CD4-positive, alpha-beta T cell treated with Interleukin-6 at 100 ng/mL for 8 hours (primary cell): ENCODE measurements at regions not wholly inside any gene's neighbourhood (a gene's known extent, or its start where the extent isn't known, plus 50 kb on each side); places are given as distances from the start of the nearest gene placed in this dataset.

ENCODE experiments used
- DNase-seq: peaks from one replicate; pipeline ENCODE4 v3.0.0-alpha.2; 2020; ENCODE audit warnings: mixed read lengths, low spot score

DNA sequence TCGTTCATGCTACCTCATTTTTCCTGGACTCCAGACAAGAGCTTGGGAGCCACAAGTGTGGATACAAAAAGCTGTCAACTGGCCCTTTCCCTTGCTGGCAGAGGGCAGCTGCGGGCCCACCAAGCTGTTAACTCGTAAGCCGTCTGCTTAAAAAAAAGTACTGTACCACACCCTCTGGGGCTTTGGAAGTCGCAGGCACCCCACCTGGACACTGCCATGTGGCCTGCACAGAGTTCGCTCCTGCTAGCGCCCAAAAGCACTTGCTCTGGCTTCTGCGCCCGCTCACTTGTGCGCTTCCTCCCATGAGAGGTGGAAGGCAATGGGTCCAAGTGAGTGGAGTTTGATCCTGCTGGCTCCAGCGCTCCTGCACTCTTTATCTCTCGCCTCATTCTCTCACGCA, 476.4 kb upstream of the FSTL5 start:
- DNase-seq = no peak

DNA sequence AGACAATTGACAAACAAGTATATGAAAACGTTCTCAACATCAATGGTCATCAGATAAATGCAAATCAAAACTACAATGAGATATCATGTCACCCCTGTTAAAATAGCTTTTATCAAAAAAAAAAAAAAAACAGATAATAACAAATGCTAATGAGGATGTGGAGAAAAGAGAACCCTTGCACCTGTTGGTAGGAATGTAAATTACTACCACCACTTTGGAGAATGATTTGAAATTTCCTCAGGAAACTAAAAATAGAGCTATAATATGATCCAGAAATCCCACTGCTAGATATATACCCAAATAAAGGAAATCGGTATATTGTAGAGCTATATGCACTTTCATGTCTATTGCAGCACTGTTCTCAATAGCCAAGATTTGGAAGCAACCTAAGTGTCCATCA, 470.6 kb upstream of the FSTL5 start:
- no peak for DNase-seq

DNA sequence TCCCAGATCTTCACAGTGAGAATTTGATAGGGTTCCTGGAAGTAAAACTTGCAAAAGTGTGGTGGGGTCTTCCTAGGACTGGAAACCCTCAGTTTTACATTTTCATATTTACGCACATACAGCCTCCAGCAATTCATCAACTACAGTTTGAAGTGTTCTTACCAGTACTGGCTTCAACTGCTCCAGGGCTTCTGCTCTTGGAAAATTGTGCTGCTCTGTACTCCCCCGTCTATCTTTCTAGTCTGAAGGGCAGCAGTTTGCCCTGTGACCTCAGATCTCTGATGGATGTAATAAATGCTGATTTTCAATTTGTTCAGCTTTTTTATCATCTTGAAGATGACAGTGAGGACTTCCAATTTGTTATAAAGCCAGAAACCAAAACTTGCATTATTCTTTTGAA, 458.9 kb upstream of the FSTL5 start:
- DNase-seq = no peak

DNA sequence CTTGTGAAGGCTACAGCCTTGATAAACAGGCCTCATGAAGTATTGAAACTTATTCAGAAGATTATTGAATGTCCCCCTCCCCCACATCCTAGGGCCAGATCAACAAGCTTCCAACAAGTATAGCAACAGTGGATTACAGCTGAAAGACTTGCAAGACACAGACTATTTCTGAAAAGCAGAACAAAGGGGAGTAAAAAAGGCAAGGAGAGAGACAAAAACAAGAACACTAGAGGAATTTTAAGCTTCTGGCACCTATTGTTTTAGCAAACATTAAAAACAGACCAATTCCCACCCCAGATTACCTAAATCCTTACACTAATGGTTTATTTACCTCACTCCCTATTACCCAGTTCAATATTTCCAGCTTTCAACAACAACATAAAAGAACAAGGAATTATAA, 446.3 kb upstream of the FSTL5 start:
- no peak for DNase-seq

DNA sequence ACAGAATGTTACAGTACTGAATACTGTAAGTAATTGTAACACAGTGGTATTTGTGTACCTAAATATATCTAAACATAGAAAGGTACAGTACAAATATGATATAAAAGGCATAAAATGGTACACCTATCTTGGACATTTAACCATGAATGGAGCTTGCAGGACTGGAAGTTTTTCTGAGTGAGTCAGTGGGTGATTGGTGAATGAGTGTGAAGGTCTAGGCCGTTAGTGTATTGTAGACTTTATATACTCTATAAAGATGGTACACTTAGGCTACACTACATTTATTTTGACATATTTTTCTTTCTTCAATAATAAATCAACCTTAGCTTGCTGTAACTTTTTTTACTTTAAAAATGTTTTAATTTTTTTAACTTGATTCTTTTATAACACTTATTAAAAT, 422.5 kb upstream of the FSTL5 start:
- no peak for DNase-seq

DNA sequence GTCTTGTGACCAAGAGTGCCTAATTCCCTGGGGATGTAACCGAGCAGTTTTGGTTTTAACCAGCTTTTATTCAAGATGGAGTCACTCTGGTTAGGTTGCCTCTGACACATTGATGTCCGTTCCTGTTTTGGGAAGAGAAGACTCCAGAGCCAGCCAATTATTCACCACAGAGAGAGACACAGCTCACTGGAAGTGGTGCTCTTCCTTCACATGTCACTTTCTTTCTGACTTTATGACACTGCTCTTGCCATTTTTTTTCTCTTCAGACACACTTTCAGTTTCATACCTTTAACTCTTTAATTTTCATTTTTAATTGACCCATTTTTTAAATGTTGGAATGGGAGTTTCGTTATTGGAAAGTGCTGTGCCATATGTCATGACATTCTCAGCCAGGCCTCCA, 418.4 kb upstream of the FSTL5 start:
- no peak for DNase-seq

DNA sequence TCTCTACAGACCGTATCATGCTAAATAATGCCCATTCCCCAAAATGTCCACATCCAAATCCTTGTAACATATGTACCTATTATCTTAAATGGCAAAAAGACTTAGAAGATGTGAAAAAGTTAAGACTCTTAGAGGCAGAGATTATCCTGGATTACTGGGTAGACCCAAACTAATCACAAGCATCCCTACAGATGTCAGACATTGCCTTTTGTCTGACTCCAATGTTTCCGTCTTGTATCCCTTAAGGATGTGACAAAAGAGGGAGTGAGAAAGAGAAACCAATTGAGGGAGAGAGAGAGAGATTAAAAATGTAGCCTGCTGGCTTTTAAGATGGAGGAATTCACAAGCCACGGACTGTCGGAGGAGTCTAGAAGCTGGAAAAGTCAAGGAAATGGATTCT, 401.9 kb upstream of the FSTL5 start:
- DNase-seq = no peak

DNA sequence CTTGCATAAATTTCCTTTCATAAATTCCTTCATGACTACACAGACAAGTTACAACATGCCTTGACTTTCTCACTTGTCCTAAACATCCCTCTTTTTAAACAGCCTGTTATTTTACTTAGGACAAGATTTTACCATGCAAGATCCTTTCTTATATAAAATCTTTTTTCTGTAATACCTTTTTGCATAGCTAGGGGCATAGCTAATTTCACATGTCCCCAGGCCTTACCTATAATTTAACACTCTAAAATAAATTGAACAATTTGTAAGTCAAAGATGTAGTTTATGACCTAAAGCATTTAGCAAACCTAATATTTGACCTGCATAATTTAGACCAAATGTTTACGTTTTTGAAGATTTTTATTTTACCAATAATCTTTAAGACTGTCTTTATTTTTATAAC, 396.3 kb upstream of the FSTL5 start:
- no peak for DNase-seq

DNA sequence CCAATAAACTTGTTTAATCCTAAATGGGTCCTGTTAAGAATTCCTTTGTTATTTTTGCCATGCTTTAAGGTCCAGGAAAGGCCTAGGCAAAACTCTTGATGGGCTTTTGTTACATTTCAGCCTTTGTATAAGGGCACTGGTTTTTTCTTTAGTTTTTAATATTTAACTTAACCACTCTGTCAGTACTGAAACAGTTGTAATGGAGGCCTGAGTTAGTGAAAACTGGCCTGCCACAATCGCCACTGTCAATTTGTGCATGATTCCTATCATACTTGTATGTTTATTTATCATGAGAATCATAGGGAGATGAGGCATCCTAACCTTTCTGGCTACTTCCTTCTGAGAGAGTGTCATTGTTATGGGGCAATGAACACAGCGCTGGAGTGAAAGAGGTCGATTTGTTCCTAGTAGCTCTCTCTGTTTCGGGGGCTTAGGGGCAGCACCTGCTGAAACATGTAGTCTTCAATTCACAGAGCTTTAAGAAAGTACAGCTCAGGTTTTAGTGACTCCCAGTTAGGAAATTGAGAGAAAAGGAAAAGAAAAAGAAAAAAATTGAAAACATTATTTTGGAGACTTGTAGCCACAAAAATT, 393.8 kb upstream of the FSTL5 start:
- DNase-seq = no peak

DNA sequence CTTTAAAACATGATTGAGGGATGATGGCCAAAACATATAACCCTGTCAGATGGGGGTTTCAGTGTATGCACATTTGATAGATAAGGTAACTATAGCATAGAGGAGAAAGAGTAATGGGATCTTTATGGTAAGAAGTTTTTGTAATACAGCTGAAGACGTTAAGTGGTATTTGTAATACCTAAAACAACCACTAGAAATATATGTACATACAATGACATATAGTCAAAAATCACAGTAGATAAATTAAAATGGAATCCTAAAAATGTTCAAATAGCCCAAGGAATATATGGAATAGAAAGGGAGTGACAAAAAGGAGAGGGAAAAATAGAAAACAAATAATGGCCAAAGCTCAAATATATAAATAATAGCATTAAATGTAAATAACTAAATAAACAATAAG, 371.3 kb upstream of the FSTL5 start:
- no peak for DNase-seq

DNA sequence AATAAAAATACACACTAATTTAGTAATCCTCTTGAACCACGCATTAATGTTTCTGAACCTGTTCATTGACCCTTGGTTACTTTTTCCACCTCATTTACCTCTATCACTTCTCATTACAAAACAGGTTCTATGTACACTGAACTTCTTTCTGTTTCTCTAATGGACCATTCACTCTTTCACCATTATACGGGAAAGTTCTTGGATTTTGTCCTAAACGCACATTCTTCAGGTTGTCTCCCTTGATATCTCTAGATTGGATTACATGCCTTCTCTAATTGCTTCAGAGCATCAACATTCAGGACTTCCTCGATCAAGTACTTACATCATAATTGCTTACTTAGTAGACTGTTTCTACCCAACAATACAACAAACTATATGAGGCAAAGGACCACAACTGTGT, 359.4 kb upstream of the FSTL5 start:
- DNase-seq = no peak

DNA sequence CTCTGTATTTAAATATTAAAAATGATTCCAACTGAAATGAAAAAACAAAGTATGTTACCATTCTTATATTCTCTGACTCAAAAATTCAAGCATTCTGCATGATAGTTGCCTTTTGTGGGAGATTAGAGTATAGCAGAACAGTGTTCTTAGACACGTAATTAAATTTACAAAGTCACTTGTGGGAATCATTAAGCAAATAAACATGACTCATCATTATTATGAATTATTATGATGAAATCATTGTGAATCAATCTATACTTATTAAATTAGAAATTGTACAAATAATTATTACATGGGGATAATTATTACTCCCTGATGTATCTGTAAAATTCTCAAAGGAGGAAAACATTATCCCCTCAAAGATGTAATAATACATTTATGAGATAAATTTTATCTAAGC, 358.9 kb upstream of the FSTL5 start:
- DNase-seq = no peak

DNA sequence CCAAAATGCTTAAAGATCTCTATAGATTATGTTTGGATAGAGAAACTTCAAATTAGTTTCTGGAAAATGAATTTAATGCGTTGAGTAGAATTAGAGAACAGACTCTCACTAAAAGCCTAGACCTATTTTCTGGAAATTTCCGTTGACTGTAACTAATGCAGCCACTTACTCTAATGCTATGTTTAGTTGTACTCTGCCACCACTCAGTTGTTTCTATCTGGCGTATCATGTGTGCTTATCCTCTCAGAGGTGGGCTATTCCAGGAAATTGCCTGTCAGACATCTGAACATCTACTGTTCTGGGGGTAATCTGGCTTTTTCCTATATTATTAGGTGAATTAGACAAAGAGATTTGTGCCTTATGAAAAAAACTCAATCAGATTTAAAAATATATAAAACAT, 347.1 kb upstream of the FSTL5 start:
- DNase-seq = no peak

DNA sequence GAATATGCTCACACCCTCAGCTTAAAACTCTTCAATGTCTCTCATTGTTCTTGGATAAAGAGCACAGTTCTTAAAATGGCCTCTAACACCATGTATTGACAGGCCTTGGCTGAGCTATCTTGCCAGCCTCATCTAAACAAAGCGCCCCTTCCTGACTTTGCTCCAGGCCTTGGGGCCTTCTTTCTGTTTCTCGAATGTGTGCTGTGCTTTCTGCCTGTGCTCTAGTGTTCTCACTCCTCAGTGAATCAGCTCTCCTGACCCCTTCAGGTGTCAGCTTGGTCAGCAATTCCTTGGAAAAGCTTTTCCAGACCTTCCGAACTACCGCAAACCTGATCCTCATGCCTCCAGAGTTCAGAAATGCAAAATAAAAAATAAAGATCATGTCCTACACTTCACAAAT, 346.3 kb upstream of the FSTL5 start:
- no peak for DNase-seq

DNA sequence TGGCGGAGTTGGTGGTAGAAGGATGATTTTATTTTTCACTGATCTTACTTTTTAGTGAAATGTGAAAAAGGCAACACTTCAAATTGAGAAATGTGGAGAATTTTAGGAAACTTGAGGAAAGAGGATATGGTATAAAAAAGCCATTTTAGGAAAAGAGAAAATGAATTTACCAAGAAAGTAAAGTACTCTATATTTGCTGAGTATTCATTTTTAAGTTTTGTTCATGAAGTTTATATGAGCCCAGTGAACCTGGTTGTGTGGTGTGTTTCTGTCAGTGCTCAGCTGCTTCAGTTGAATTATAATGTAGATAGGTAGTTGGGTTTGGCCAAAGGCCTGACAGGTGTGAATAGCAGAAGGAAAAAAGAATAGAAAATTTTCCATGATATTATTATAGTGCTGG, 345.5 kb upstream of the FSTL5 start:
- no peak for DNase-seq

DNA sequence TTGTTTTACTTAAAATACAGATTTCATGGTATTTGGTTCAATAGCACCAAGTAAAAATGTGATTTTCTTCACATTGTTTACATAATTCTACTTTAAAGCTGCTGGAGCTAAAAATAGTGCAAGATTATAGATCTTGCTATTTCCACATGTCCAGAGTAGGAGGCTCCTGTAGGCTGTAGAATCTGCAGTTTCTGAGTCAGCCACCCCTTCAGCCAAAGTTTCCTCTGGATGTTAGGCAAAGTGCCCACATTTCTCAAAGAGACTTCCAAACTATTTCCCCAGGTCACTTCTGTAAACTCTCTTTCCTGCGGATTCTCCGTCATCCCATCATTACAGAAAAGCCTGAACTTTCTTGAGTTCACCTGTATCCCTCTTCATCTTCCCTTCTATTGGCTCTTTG, 342.5 kb upstream of the FSTL5 start:
- no peak for DNase-seq

DNA sequence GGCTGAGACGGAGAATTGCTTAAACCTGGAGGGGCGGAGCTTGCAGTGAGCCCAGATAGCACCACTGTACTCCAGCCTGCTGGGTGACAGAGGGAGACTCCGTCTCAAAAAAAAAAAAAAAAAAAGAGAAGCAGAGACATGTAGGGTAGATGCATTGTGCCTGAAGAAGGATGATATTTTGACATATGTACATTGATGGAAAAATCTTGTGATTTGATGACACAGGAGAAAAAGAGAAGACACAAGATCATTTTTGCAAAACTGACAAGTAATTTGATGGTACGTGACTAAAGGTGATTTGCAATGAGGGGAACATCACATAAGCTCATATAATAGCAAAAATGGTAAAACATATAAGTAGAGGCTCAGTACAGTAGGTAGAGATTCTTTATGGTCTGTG, 340.1 kb upstream of the FSTL5 start:
- no peak for DNase-seq

DNA sequence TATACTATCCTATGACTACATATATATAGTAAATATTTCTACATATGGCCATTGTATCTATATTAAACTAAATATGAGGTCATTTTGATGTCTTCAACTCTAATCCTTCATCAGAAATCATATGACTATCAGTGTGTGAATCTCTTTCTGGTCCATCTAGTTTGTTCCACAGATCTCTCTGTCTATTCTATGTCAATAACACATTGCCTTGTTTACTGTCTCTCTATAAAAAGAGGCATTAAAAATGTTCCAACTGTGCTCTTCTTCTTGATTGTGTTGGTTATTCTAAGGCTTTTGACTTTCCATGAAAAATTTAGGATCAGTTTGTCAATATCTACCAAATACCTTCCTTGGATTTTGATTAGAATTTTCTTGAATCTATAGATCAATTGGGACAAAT, 338.3 kb upstream of the FSTL5 start:
- DNase-seq = no peak

DNA sequence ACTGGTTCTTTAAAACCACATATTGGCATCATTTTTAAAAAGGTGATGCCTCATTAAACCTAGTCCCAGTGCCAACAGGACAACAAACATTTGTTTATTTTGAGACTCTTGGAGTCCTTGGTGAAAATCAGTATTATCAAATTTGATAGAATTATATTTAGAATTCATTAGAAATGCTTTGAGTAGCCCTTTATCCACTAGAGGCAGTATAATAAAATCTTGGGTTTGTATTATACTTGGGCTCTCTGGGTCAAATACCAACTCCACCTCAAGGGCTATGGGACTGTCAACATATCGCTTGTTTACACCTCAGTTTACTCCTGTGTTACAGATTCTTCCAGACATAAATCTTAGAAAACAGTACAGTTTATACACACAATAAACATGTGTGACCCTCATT, 335.7 kb upstream of the FSTL5 start:
- DNase-seq = no peak

DNA sequence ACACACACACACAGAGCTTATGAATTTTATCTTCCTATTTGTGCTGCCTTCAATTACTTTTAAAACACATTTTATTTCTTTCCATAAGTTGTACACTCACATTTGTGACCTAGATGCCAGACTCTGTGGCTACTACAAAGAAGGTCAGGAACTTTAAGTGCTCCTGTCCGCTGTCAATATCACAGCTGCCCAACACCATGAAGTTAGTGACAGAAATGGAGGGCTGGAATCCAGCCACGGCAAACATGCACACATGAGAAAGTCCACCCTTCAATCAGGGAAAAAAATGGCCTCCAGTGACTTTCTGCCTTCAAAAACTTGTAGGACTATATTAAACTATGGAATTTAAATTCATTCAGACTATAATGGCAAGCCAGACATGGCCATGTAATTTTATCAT, 334.4 kb upstream of the FSTL5 start:
- no peak for DNase-seq

DNA sequence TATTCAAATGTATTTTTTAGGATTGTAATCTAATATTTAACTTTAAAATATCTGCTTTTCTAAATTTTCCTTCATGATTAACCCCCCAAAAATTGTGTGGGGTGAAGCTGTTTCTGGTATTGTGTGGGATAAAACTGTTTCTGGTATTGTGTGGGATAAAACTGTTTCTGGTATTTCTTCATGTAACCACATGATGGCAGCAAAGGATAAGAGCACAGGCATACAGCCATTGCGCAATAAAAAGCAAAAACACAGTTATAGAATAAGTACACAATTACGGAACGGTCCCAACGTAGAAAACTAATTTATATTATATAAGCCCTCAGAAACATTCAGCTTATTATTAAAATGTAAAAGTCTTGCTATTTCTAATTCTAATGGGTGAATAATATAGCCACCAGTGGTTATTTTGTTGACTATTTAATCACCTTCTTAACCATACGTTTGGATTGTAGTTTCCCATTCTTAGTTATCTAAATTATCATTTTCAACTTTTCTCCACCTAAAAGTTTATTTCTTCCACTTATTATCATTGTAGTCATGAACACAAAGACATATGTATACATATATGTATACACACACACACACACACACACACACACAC, 333.9 kb upstream of the FSTL5 start:
- peak; percentile 2 for DNase-seq

DNA sequence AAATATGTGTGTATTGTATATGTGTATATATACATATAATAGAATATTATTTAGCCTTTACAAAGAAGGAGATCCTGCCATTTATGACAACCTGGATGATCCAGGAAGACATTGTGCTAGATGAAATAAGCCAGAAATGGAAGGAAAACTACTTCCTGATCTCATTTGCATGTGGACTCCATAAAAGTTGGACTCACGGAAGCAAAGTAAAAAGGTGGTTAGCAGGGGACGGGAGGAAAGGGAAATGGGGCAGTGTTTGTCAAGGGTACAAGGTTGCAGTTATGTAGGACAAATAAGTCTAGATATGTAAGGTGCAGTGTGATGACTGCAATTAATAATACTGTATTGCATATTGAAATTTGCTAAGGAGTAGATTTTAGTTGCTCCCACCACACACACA, 331.1 kb upstream of the FSTL5 start:
- no peak for DNase-seq

DNA sequence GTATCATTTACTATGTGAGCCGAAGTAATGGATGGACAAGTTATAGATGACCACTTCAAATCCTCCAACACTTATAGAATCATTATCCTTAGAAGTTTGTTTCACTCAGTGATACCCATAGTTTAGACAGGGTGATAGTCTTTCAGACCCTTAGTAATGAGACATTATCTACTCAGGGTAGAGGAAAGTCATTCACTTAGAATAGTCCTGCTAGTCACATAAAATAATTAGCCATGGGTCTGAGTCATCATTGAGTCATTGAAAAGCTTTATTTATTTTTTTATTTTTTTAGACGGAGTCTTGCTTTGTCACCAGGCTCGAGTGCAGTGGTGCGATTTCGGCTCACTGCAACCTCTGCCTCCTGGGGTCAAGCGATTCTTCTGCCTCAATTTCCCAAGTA, 321.7 kb upstream of the FSTL5 start:
- no peak for DNase-seq

DNA sequence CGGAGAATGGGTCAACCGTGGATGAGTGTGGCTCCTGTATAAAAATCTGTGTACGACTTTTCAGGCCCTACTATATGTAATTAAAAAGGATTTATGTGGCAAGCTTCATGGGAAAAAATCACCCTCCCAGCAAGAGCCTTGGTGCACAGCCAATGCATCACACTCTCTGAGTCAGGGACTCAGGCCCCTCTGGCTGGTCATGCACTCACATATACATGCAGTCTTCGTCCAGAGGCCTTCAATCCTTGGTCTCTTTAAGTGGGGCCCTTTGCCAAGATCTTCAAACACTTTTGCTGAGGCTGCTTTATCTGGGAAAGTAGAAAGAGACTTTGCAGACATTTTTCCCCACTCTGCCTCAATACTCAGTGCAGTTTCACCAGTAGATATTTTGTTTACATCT, 311.4 kb upstream of the FSTL5 start:
- no peak for DNase-seq

DNA sequence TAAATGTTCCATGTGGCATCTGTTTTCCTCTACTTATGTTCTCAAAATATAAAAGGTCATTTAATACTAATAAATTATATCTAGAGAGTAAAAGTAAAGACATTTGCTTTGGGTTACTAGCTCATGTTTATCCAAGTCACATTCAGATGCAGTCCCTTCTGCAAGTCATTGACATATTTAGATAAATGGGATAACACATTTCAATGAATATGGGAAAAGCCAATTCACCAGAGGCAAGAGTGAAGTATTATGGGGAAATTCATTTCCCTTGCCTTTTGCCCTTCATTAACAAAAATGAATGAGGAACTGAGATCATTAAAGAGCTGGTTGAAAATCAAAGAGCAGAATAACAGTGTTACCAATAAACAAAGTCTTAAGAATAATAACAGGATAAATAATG, 306.2 kb upstream of the FSTL5 start:
- no peak for DNase-seq
